ENCODE measurements at regions not wholly inside any gene's neighbourhood (a gene's known extent, or its start where the extent isn't known, plus 50 kb on each side); places are given as distances from the start of the nearest gene placed in this dataset.

GRCh38 chr1:168966217-168966616 is 140.3 kb upstream of the ATP1B1 start:
- no peak for DNase-seq

- no peak for DNase-seq
These were observed 139.9 kb upstream of the ATP1B1 start for GRCh38 chr1:168966636-168967035.

- no peak for DNase-seq
These were observed 135.4 kb upstream of the ATP1B1 start for GRCh38 chr1:168970926-168971659.

GRCh38 chr1:168972225-168972624 is 134.3 kb upstream of the ATP1B1 start:
- no peak for DNase-seq

GRCh38 chr1:168972887-168973286 is 133.6 kb upstream of the ATP1B1 start:
- DNase-seq: no peak

- DNase-seq: no peak
These were observed 132.4 kb upstream of the ATP1B1 start for GRCh38 chr1:168974117-168974516.

- DNase-seq: no peak
These were observed 131.9 kb upstream of the ATP1B1 start for GRCh38 chr1:168974611-168975010.

GRCh38 chr1:168976267-168976666 is 130.2 kb upstream of the ATP1B1 start:
- DNase-seq: no peak

GRCh38 chr1:168977618-168978017 is 128.9 kb upstream of the ATP1B1 start:
- no peak for DNase-seq

- DNase-seq: no peak
These were observed 127.2 kb upstream of the ATP1B1 start for GRCh38 chr1:168979276-168979675.

GRCh38 chr1:168980180-168980579 is 126.3 kb upstream of the ATP1B1 start:
- DNase-seq: no peak

- no peak for DNase-seq
These were observed 125.8 kb upstream of the ATP1B1 start for GRCh38 chr1:168980656-168981055.

- DNase-seq: no peak
These were observed 123.7 kb upstream of the ATP1B1 start for GRCh38 chr1:168982778-168983177.

- DNase-seq: no peak
These were observed 119.2 kb upstream of the ATP1B1 start for GRCh38 chr1:168987330-168987729.

- no peak for DNase-seq
These were observed 118.6 kb upstream of the ATP1B1 start for GRCh38 chr1:168987923-168988322.

GRCh38 chr1:168989985-168990384 is 116.5 kb upstream of the ATP1B1 start:
- DNase-seq: no peak

- DNase-seq: no peak
These were observed 114.6 kb upstream of the ATP1B1 start for GRCh38 chr1:168991667-168992475.

- no peak for DNase-seq
These were observed 105.1 kb upstream of the ATP1B1 start for GRCh38 chr1:169001353-169001752.

GRCh38 chr1:169003864-169004516 is 102.5 kb upstream of the ATP1B1 start:
- DNase-seq: no peak

GRCh38 chr1:169005776-169006175 is 100.7 kb upstream of the ATP1B1 start:
- no peak for DNase-seq

GRCh38 chr1:169009666-169010065 is 96.8 kb upstream of the ATP1B1 start:
- no peak for DNase-seq

GRCh38 chr1:169012416-169012815 is 94.1 kb upstream of the ATP1B1 start:
- no peak for DNase-seq

- no peak for DNase-seq
These were observed 92.7 kb upstream of the ATP1B1 start for GRCh38 chr1:169013821-169014220.

Measured in right kidney (tissue), 1 donor.